ENCODE measurements at regions not wholly inside any gene's neighbourhood (a gene's known extent, or its start where the extent isn't known, plus 50 kb on each side); places are given as distances from the start of the nearest gene placed in this dataset.

DNA sequence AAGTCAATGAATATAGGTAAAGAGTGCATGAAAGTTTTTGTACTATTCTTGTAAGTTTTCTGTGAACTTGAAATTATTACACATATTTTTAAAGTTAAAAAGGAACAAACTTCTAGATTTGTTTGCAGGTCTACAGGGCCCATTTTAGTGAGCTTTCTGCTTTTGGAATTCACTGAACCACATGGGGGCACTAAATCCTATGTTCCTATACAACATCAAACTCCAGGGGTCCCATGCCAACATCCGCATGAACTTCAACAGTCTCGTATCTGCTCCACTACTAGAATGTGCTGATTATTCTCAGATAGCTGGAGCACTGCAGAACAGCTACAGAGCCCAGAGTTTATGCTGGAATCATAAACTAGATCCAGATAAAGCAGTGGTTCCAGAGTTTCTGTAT, 347.9 kb upstream of the SPTLC3 start:
- no peaks in the 10 kb centered on the region for H3K36me3 ChIP-seq (replicated peaks; ENCODE audit: insufficient read depth, low read depth)
- TF ChIP-seq EZH2 (IDR thresholded peaks at IDR 0.05; ENCODE audit: borderline replicate concordance) (no peak), CTCF (IDR thresholded peaks at IDR 0.05; ENCODE audit: poor library complexity) (peak; percentile 53), EZH2phosphoT487 (IDR thresholded peaks at IDR 0.05; ENCODE audit: low read depth, severe bottlenecking, unreplicated experiment) (no peak)
- H2AFZ ChIP-seq, result no peak overlapping the region
- no peaks in the 10 kb centered on the region for H3K9me3 ChIP-seq (ENCODE audit: low read depth)
- H3K4me2 ChIP-seq, result no peak overlapping the region
- H3K27me3 ChIP-seq, result no peaks in the 10 kb centered on the region
- no peak overlapping the region for H3K27ac ChIP-seq
- peak; percentile 68 for DNase-seq (ENCODE audit: low spot score)
- no peaks in the 10 kb centered on the region for H3K79me2 ChIP-seq
- no peaks in the 10 kb centered on the region for H3K4me1 ChIP-seq (ENCODE audit: insufficient read depth)
- H3K4me3 ChIP-seq, result no peak overlapping the region
- no peaks in the 10 kb centered on the region for H4K20me1 ChIP-seq (ENCODE audit: insufficient read depth, poor library complexity, severe bottlenecking)
- 10% methylated on average over 2 of the region's 2 CpGs for WGBS (ENCODE audit: low lambda C conversion rate, missing lambda C conversion rate)
- H3K9me2 ChIP-seq (replicated peaks; ENCODE audit: insufficient read depth), result no peaks in the 10 kb centered on the region

- 44% methylated on average over 1 of the region's 1 CpG for WGBS (ENCODE audit: low lambda C conversion rate, missing lambda C conversion rate)
These were observed 338.5 kb upstream of the SPTLC3 start for GRCh38 chr20:12670301-12670700.

GRCh38 chr20:12673352-12673751, 335.4 kb upstream of the SPTLC3 start:
- H3K27me3 ChIP-seq, result no peaks in the 10 kb centered on the region
- H3K4me3 ChIP-seq, result no peak overlapping the region
- H3K4me1 ChIP-seq (ENCODE audit: insufficient read depth), result no peaks in the 10 kb centered on the region
- no peaks in the 10 kb centered on the region for H3K9me2 ChIP-seq (replicated peaks; ENCODE audit: insufficient read depth)
- TF ChIP-seq EZH2phosphoT487 (IDR thresholded peaks at IDR 0.05; ENCODE audit: low read depth, severe bottlenecking, unreplicated experiment), result no peak
- TF ChIP-seq EZH2 (IDR thresholded peaks at IDR 0.05; ENCODE audit: borderline replicate concordance), result no peak
- TF ChIP-seq CTCF (IDR thresholded peaks at IDR 0.05; ENCODE audit: poor library complexity), result no peak
- H2AFZ ChIP-seq, result peak overlapping the region; percentile 26
- no peaks in the 10 kb centered on the region for H3K9me3 ChIP-seq (ENCODE audit: low read depth)
- H4K20me1 ChIP-seq (ENCODE audit: insufficient read depth, poor library complexity, severe bottlenecking), result no peaks in the 10 kb centered on the region
- no peak for DNase-seq (ENCODE audit: low spot score)
- H3K79me2 ChIP-seq, result no peaks in the 10 kb centered on the region
- no peak overlapping the region for H3K27ac ChIP-seq
- 59% methylated on average over 5 of the region's 5 CpGs for WGBS (ENCODE audit: low lambda C conversion rate, missing lambda C conversion rate)
- H3K36me3 ChIP-seq (replicated peaks; ENCODE audit: insufficient read depth, low read depth), result no peaks in the 10 kb centered on the region
- peak overlapping the region; percentile 29 for H3K4me2 ChIP-seq

More at GRCh38 chr20:12670301-12670700, 338.5 kb upstream of the SPTLC3 start:
- Histone ChIP-seq H3K4me2 (no peak overlapping the region), H3K9me2 (replicated peaks; ENCODE audit: insufficient read depth) (no peaks in the 10 kb centered on the region), H2AFZ (no peak overlapping the region), H3K9me3 (ENCODE audit: low read depth) (no peaks in the 10 kb centered on the region), H3K4me1 (ENCODE audit: insufficient read depth) (no peaks in the 10 kb centered on the region), H3K4me3 (no peak overlapping the region), H3K27me3 (no peaks in the 10 kb centered on the region), H3K79me2 (no peaks in the 10 kb centered on the region), H3K36me3 (replicated peaks; ENCODE audit: insufficient read depth, low read depth) (no peaks in the 10 kb centered on the region), H4K20me1 (ENCODE audit: insufficient read depth, poor library complexity, severe bottlenecking) (no peaks in the 10 kb centered on the region), H3K27ac (no peak overlapping the region)
- DNase-seq (ENCODE audit: low spot score), result no peak
- TF ChIP-seq EZH2 (IDR thresholded peaks at IDR 0.05; ENCODE audit: borderline replicate concordance) (no peak), CTCF (IDR thresholded peaks at IDR 0.05; ENCODE audit: poor library complexity) (no peak), EZH2phosphoT487 (IDR thresholded peaks at IDR 0.05; ENCODE audit: low read depth, severe bottlenecking, unreplicated experiment) (no peak)

DNA sequence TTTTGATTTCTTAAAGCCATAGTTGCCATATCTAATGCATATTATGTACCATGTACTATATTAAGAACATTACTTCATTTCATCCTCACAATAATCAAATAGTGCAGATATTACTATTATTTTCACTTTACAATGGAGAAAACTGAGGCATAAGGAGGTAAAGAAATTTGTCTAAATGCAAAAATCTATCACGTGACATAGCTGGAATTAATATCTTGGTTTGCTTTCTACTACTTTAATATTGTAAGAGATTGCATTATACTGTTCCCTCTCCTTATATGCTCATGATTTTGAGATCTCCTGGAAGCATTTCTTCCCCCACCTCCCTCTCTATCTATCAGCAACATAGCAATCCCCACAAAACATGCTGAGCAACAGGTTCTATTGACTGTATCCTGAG, 330.8 kb upstream of the SPTLC3 start:
- no peak overlapping the region for H3K4me2 ChIP-seq
- no peaks in the 10 kb centered on the region for H3K9me3 ChIP-seq (ENCODE audit: low read depth)
- no peaks in the 10 kb centered on the region for H4K20me1 ChIP-seq (ENCODE audit: insufficient read depth, poor library complexity, severe bottlenecking)
- TF ChIP-seq EZH2 (IDR thresholded peaks at IDR 0.05; ENCODE audit: borderline replicate concordance), result no peak
- TF ChIP-seq EZH2phosphoT487 (IDR thresholded peaks at IDR 0.05; ENCODE audit: low read depth, severe bottlenecking, unreplicated experiment), result no peak
- TF ChIP-seq CTCF (IDR thresholded peaks at IDR 0.05; ENCODE audit: poor library complexity), result no peak
- H3K4me3 ChIP-seq, result no peak overlapping the region
- no peak overlapping the region for H2AFZ ChIP-seq
- H3K9me2 ChIP-seq (replicated peaks; ENCODE audit: insufficient read depth), result no peaks in the 10 kb centered on the region
- H3K4me1 ChIP-seq (ENCODE audit: insufficient read depth), result no peaks in the 10 kb centered on the region
- no peak overlapping the region for H3K27ac ChIP-seq
- no peaks in the 10 kb centered on the region for H3K27me3 ChIP-seq
- no peaks in the 10 kb centered on the region for H3K79me2 ChIP-seq
- WGBS (ENCODE audit: low lambda C conversion rate, missing lambda C conversion rate), result 83% methylated on average over 1 of the region's 1 CpG
- no peaks in the 10 kb centered on the region for H3K36me3 ChIP-seq (replicated peaks; ENCODE audit: insufficient read depth, low read depth)
- DNase-seq (ENCODE audit: low spot score), result no peak

Data from hepatocyte (in vitro differentiated cells).